ENCODE measurements at regions not wholly inside any gene's neighbourhood (a gene's known extent, or its start where the extent isn't known, plus 50 kb on each side); places are given as distances from the start of the nearest gene placed in this dataset.

DNA sequence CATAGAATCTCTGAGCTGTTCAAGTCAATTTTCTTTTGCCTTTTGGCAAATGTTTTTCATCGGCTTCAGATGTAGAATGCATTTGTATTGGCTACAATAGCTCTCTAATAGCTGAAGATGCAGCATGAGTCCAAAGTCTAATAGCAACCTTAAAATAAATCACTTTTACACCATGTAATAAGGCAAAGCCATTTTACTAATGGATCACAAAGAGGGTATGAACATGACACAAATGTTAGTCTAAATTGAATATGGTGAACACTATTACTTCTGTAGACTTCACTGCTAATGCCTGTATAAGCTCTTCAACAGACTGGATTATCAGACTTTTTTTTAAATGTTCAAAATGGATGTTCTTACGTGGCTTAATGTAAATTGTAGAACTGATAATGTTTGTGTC lies 645.3 kb downstream of the TLL1 start:
- TF ChIP-seq, protein P1, sequence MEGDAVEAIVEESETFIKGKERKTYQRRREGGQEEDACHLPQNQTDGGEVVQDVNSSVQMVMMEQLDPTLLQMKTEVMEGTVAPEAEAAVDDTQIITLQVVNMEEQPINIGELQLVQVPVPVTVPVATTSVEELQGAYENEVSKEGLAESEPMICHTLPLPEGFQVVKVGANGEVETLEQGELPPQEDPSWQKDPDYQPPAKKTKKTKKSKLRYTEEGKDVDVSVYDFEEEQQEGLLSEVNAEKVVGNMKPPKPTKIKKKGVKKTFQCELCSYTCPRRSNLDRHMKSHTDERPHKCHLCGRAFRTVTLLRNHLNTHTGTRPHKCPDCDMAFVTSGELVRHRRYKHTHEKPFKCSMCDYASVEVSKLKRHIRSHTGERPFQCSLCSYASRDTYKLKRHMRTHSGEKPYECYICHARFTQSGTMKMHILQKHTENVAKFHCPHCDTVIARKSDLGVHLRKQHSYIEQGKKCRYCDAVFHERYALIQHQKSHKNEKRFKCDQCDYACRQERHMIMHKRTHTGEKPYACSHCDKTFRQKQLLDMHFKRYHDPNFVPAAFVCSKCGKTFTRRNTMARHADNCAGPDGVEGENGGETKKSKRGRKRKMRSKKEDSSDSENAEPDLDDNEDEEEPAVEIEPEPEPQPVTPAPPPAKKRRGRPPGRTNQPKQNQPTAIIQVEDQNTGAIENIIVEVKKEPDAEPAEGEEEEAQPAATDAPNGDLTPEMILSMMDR (IDR thresholded peaks at IDR 0.05; ENCODE audit: low read length, missing control alignments): no peak
- no peak overlapping the region for H3K4me3 ChIP-seq (replicated peaks; ENCODE audit: low read depth, low read length)
- DNase-seq (ENCODE audit: low read depth): no peak

DNA sequence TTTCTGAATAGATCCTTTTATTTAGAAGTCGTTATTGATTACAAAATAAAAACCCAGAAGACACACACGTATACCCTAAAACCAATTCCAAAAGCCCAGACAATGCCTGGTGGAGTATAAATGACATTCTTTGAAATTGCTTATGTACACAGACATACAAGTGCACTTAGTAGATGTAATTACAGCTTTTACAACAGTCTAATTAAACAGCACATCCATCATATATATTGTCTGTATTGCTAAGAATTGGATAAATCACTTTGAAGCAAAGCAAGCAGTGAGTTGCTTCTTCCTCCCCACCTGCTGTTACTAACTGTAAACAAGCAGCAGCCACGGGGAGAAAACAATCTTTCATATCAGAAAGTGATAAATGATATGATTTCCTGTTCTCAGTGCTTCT lies 645.7 kb downstream of the TLL1 start:
- DNase-seq (ENCODE audit: low read depth): no peak
- TF ChIP-seq, protein P1 (IDR thresholded peaks at IDR 0.05; ENCODE audit: low read length, missing control alignments): no peak
- H3K4me3 ChIP-seq (replicated peaks; ENCODE audit: low read depth, low read length): no peak overlapping the region

DNA sequence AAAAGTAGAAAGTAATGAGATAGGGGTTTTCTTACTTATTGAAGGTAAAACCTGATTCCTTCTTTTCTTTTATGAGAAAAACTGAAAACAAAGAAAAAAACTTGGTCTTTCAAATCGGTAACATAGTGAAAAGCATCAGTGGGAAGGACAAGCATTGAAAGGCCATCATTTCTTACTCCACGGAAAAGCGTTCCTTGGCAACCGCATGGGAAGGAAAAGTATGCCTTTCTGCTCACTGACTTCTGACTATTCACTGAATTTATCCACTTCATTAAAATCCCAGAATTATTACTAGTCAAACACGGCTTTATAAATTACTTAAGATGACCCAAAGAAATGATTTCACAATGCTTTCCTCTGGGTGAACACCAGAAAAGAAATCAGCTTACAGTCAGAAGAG lies 646.7 kb downstream of the TLL1 start:
- TF ChIP-seq, protein P1 (IDR thresholded peaks at IDR 0.05; ENCODE audit: low read length, missing control alignments): no peak
- DNase-seq (ENCODE audit: low read depth): no peak
- no peak overlapping the region for H3K4me3 ChIP-seq (replicated peaks; ENCODE audit: low read depth, low read length)

DNA sequence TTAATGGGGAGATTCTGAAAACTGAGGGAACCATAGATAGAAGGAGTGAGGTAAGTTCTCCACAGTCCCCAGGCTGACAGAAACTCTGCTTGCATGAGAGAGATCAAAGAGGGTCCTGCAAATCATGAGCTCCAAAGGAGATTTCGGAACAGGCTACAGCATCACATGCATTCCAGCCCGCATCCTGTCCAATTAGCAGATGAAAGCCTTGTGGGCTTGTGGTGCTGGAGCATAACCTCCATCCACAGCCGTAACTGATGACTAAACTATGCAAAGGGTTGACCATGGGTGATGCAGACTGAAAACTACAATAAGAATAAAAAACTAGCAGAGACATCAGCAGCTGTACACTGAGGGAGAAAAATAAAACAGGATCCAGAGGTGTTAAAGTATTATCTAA lies 654.5 kb downstream of the TLL1 start:
- TF ChIP-seq, protein P1 (IDR thresholded peaks at IDR 0.05; ENCODE audit: low read length, missing control alignments): no peak
- no peak overlapping the region for H3K4me3 ChIP-seq (replicated peaks; ENCODE audit: low read depth, low read length)
- DNase-seq (ENCODE audit: low read depth): peak; percentile 15

DNA sequence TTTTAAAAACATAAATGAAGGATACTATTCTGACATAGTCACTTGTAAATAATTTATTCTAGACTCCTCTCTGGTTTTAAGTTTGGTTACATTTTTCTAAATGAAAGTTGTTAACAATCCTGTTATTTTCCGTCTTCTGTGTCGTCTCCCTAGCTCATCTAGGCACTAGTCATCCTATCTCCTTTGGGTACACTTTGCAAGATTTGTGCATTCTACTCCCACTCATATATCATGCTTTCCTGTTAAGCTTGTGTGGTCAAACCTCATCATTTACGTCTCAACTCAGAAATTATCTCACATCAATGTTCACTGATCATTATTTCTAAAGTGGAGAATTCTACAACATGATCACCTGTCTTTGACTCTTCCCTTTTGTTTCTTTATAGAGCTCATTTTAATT lies 658.7 kb downstream of the TLL1 start:
- H3K4me3 ChIP-seq (replicated peaks; ENCODE audit: low read depth, low read length): no peak overlapping the region
- DNase-seq (ENCODE audit: low read depth): no peak
- TF ChIP-seq, protein P1 (IDR thresholded peaks at IDR 0.05; ENCODE audit: low read length, missing control alignments): no peak

DNA sequence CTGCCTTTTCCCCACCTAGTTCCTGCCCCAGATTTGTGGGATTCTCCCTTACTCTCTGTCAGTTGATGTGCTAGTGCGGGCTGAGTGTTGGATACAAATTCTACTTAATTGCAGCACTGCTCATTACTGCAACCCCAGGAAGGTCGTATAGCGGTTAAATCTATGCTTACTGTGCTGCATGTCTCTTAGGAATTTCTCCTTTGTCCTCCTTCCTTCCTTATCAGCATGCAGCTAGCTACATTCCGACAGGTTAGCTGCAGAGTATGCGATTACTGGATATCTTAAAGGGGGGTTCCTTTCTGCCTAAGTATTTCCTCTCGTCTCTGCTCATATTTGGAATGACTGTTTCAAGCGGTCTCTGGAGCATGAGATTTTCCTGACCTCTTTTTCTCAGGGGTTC lies 662.8 kb downstream of the TLL1 start:
- DNase-seq (ENCODE audit: low read depth): peak; percentile 6
- TF ChIP-seq, protein P1 (IDR thresholded peaks at IDR 0.05; ENCODE audit: low read length, missing control alignments): no peak
- no peak overlapping the region for H3K4me3 ChIP-seq (replicated peaks; ENCODE audit: low read depth, low read length)

DNA sequence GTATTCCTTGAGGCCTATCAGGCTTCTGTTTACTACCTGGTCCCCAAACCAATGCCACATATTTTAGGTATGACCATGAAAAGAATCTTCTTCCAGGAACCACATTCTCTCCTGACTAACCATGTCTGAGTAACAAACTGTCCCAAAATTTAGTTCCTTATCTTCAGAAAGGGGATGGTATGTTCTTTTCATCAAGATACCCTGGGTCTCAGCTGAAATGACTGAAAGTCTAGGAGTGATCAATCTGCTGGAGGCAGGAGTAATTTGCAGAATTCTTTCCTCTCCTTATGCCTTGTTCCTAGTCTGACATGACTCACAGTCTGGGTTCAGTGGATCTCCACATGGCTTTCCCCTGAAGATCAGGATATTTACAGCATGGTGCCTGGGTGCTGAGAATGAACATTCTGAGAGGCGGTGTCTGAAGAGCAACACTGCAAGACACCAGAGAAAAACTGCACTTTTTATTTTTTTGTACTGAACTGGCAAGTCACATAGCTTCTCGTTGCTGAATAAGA lies 665.5 kb downstream of the TLL1 start:
- DNase-seq (ENCODE audit: low read depth): no peak
- TF ChIP-seq, protein P1 (IDR thresholded peaks at IDR 0.05; ENCODE audit: low read length, missing control alignments): no peak
- no peak overlapping the region for H3K4me3 ChIP-seq (replicated peaks; ENCODE audit: low read depth, low read length)
